ENCODE measurements at regions not wholly inside any gene's neighbourhood (a gene's known extent, or its start where the extent isn't known, plus 50 kb on each side); places are given as distances from the start of the nearest gene placed in this dataset.

GRCh38 chr9:30771760-30772159, 1612.7 kb upstream of the ACO1 start:
- CTCF ChIA-PET = interaction anchor here (0.8 to 1.6 kb wide), 2 partner anchors 11 to 14 kb away, joined by 3 to 5 read pairs; no protein-coding TSS in a partner anchor
- DNase-seq (ENCODE audit: extremely low spot score) = no peak
- TF ChIP-seq, protein P1, sequence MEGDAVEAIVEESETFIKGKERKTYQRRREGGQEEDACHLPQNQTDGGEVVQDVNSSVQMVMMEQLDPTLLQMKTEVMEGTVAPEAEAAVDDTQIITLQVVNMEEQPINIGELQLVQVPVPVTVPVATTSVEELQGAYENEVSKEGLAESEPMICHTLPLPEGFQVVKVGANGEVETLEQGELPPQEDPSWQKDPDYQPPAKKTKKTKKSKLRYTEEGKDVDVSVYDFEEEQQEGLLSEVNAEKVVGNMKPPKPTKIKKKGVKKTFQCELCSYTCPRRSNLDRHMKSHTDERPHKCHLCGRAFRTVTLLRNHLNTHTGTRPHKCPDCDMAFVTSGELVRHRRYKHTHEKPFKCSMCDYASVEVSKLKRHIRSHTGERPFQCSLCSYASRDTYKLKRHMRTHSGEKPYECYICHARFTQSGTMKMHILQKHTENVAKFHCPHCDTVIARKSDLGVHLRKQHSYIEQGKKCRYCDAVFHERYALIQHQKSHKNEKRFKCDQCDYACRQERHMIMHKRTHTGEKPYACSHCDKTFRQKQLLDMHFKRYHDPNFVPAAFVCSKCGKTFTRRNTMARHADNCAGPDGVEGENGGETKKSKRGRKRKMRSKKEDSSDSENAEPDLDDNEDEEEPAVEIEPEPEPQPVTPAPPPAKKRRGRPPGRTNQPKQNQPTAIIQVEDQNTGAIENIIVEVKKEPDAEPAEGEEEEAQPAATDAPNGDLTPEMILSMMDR (IDR thresholded peaks at IDR 0.05; ENCODE audit: control extremely low read depth, extremely low read depth, low read depth, missing control alignments) = no peak
- POLR2A ChIA-PET = no interaction called here

DNA sequence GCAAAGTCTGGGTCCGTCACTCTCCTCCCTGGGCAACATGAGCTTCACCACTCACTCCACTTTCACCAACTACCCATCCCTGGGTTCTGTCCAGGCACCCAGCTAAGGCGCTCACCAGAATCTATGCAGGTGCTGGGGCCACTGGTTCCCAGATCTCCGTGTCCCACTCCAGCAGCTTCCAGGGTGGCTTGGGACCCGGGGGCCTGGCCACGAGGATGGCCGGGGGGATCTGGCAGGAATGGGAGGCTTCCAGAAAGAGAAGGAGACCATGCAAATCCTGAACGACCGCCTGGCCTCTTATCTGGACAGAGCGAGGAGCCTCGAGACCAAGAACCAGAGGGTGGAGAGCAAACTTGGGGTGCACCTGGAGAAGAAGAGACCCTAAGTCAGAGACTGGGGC, 1611.0 kb upstream of the ACO1 start:
- DNase-seq (ENCODE audit: extremely low spot score) = no peak
- ChIA-PET CTCF (interaction anchor here (1.2 to 1.7 kb wide), 2 partner anchors 10 to 34 kb away, joined by 3 to 4 read pairs; no protein-coding TSS in a partner anchor), POLR2A (no interaction called here)
- TF ChIP-seq, protein P1 (IDR thresholded peaks at IDR 0.05; ENCODE audit: control extremely low read depth, extremely low read depth, low read depth, missing control alignments) = no peak

DNA sequence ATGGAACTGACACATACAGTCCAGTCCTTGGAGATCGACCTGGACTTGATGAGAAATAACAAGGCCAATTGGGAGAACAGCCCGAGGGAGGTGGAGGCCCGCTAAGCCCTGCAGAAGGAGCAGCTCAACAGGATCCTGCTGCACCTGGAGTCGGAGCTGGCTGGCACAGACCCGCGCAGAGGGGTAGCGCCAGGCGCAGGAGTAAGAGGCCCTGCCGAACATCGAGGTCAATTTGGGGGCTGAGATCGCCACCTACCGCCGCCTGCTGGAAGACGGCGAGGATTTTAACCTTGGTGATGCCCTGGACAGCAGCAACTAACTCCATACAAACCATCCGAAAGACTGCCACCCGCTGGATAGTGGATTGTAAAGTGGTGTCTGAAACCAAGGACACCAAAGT, 1610.1 kb upstream of the ACO1 start:
- POLR2A ChIA-PET = no interaction called here

GRCh38 chr9:30775236-30775635, 1609.2 kb upstream of the ACO1 start:
- CTCF ChIA-PET = no interaction called here
- TF ChIP-seq, protein P1 (IDR thresholded peaks at IDR 0.05; ENCODE audit: control extremely low read depth, extremely low read depth, low read depth, missing control alignments) = no peak
- POLR2A ChIA-PET = no interaction called here
- DNase-seq (ENCODE audit: extremely low spot score) = no peak

More for the DNA sequence above, 1610.1 kb upstream of the ACO1 start:
- TF ChIP-seq, protein P1 (IDR thresholded peaks at IDR 0.05; ENCODE audit: control extremely low read depth, extremely low read depth, low read depth, missing control alignments) = no peak
- CTCF ChIA-PET = interaction anchor here (1.7 kb wide), 1 partner anchor 11 kb away, joined by 4 read pairs; no protein-coding TSS in a partner anchor
- no peak for DNase-seq (ENCODE audit: extremely low spot score)

DNA sequence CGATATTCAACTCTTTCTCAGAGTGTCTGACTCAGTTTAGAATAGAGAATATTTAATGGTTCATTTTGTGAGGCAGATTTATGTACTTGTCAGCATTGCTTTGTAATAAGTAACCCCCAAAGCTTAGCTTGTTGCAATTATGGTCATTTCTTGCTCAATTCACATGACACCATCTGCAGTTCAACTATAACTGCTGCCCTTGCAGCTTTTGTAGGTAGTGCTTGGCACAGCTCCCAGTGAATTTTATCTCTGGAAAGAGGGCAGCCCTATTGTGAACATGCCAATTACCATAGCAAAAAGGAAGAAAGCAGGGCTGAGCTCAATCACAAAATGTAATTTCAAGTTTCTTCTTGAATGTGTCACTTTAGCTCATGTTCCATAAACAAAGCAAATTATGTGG, 1587.7 kb upstream of the ACO1 start:
- TF ChIP-seq, protein P1 (IDR thresholded peaks at IDR 0.05; ENCODE audit: control extremely low read depth, extremely low read depth, low read depth, missing control alignments) = no peak
- no peak for DNase-seq (ENCODE audit: extremely low spot score)
- POLR2A ChIA-PET = no interaction called here
- CTCF ChIA-PET = interaction anchor here (0.9 to 1.6 kb wide), 2 partner anchors 17 to 54 kb away, joined by 4 read pairs; no protein-coding TSS in a partner anchor

DNA sequence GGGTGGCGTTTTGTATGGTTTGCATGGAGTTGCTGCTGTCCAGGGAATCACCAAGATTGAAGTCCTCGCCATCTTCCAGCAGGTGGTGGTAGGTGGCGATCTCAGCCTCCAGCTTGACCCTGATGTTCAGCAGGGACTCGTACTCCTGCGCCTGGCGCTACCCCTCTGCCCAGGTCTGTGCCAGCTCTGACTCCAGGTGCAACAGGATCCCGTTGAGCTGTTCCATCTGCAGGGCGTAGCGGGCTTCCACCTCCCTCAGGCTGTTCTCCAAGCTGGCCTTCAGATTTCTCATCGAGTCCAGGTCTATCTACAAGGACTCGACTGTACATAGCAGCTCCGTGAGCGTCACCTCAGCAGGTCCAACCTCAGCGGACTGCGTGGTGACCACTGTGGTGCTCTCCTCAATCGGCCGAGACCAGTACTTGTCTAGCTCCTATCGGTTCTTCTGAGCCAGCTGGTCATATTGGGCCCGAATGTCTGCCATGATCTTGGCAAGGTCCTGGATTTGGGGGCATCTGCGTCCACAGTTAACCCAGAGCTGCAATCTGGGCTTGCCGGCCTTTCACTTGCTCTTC, 1584.8 kb upstream of the ACO1 start:
- CTCF ChIA-PET = interaction anchor here (1.1 kb wide), 1 partner anchor 10 kb away, joined by 3 read pairs; no protein-coding TSS in a partner anchor
- TF ChIP-seq, protein P1 (IDR thresholded peaks at IDR 0.05; ENCODE audit: control extremely low read depth, extremely low read depth, low read depth, missing control alignments) = no peak
- no peak for DNase-seq (ENCODE audit: extremely low spot score)
- POLR2A ChIA-PET = interaction anchor here (0.6 kb wide), 1 partner anchor 81 kb away, joined by 3 read pairs; no protein-coding TSS in a partner anchor

Data from GM10248 (cell line).